ENCODE measurements at regions not wholly inside any gene's neighbourhood (a gene's known extent, or its start where the extent isn't known, plus 50 kb on each side); places are given as distances from the start of the nearest gene placed in this dataset.

DNA sequence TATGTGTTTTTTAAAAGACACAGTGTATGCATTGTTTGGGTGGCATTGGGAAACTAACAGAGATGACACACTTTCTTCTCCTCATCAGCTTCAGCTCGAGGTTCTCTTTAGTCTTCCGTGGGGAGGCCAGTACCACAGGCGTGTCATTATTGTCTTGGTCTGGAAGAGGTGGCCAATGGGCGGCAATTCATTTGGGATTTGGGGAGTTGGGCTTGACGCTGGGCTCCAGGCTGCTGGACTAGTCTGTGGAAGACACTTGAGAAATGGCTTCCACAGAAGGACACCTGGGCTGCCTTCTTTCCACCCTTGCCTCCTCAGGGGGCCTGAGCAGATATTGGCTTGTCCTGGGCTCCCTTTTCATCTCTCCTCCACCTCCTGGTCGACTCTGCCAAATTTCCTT, 192.2 kb downstream of the SH2D4B start:
- no peak overlapping the region for H3K4me3 ChIP-seq
- no peak overlapping the region for H3K27ac ChIP-seq
- intact Hi-C loops (cut with DNase I; ENCODE audit: low total_unique reads) = no loop called here
- no peaks in the 10 kb centered on the region for H3K36me3 ChIP-seq
- no peak for DNase-seq (ENCODE audit: low spot score in 2 of 2)
- TF ChIP-seq, protein P1, sequence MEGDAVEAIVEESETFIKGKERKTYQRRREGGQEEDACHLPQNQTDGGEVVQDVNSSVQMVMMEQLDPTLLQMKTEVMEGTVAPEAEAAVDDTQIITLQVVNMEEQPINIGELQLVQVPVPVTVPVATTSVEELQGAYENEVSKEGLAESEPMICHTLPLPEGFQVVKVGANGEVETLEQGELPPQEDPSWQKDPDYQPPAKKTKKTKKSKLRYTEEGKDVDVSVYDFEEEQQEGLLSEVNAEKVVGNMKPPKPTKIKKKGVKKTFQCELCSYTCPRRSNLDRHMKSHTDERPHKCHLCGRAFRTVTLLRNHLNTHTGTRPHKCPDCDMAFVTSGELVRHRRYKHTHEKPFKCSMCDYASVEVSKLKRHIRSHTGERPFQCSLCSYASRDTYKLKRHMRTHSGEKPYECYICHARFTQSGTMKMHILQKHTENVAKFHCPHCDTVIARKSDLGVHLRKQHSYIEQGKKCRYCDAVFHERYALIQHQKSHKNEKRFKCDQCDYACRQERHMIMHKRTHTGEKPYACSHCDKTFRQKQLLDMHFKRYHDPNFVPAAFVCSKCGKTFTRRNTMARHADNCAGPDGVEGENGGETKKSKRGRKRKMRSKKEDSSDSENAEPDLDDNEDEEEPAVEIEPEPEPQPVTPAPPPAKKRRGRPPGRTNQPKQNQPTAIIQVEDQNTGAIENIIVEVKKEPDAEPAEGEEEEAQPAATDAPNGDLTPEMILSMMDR (IDR thresholded peaks at IDR 0.05) = no peak
- TF ChIP-seq POLR2A (IDR thresholded peaks at IDR 0.05) (no peak), POLR2AphosphoS5 (IDR thresholded peaks at IDR 0.05) (no peak)
- H3K4me1 ChIP-seq = no peaks in the 10 kb centered on the region
- no peaks in the 10 kb centered on the region for H3K9me3 ChIP-seq
- H3K27me3 ChIP-seq = no peaks in the 10 kb centered on the region

GRCh38 chr10:80730522-80730921, 192.8 kb downstream of the SH2D4B start:
- TF ChIP-seq POLR2A (IDR thresholded peaks at IDR 0.05) (no peak), POLR2AphosphoS5 (IDR thresholded peaks at IDR 0.05) (no peak)
- TF ChIP-seq, protein P1 (IDR thresholded peaks at IDR 0.05) = no peak
- H3K36me3 ChIP-seq = no peaks in the 10 kb centered on the region
- no peak overlapping the region for H3K4me3 ChIP-seq

DNA sequence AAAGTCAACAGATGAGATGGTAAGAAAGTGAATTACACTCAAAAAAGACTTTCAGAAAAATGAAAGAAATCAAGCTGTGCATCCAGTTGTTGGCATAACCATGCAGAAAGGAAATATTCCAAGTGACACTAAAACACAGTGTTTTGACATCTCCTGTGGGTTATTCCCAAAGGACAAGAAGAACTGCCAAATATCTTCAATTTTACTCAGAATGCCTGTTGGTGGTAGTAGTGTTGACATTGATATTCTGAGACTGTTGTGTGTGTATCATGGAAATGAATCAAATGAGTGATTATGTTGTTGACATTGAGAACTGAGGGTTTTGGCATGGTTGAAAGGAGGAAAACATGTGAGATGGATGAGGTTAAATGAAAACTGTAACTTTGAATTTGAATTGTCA, 196.9 kb downstream of the SH2D4B start:
- Histone ChIP-seq H3K27ac (no peak overlapping the region), H3K4me3 (no peak overlapping the region), H3K9me3 (no peaks in the 10 kb centered on the region), H3K36me3 (no peaks in the 10 kb centered on the region), H3K4me1 (no peaks in the 10 kb centered on the region), H3K27me3 (no peaks in the 10 kb centered on the region)
- TF ChIP-seq, protein P1 (IDR thresholded peaks at IDR 0.05) = no peak
- TF ChIP-seq POLR2A (IDR thresholded peaks at IDR 0.05) = no peak
- TF ChIP-seq POLR2AphosphoS5 (IDR thresholded peaks at IDR 0.05) = no peak
- DNase-seq (ENCODE audit: low spot score in 2 of 2) = no peak
- intact Hi-C loops (cut with DNase I; ENCODE audit: low total_unique reads) = no loop called here

More at GRCh38 chr10:80730522-80730921, 192.8 kb downstream of the SH2D4B start:
- Histone ChIP-seq H3K4me1 (no peaks in the 10 kb centered on the region), H3K27me3 (no peaks in the 10 kb centered on the region), H3K9me3 (no peaks in the 10 kb centered on the region), H3K27ac (no peak overlapping the region)
- intact Hi-C loops (cut with DNase I; ENCODE audit: low total_unique reads) = no loop called here
- DNase-seq (ENCODE audit: low spot score in 2 of 2) = no peak

DNA sequence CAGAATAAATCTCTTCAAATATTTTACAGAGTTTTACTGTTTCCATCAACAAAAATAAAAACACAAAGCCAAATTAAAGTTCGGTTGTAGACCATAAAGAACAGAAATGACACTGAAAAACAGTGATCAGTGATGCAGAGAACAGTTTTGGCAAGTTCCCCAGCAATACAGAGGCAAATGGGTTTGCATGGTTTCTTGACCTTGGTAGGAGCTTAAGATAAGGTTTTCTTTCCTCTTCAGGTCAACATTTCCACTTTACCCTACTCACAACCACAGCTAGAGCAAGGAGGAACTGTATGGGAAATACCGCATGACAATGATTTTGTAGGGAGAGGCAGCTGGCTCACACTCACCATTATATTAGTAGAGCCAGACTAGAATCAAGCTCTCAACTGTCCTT, 199.5 kb downstream of the SH2D4B start:
- TF ChIP-seq, protein P1 (IDR thresholded peaks at IDR 0.05) = no peak
- TF ChIP-seq POLR2A (IDR thresholded peaks at IDR 0.05) (no peak), POLR2AphosphoS5 (IDR thresholded peaks at IDR 0.05) (no peak)
- DNase-seq (ENCODE audit: low spot score in 2 of 2) = no peak
- Histone ChIP-seq H3K36me3 (no peaks in the 10 kb centered on the region), H3K4me3 (no peak overlapping the region), H3K27ac (no peak overlapping the region), H3K4me1 (no peaks in the 10 kb centered on the region), H3K9me3 (no peaks in the 10 kb centered on the region), H3K27me3 (no peaks in the 10 kb centered on the region)
- intact Hi-C loops (cut with DNase I; ENCODE audit: low total_unique reads) = no loop called here

- DNase-seq (ENCODE audit: low spot score in 2 of 2) = no peak
- Histone ChIP-seq H3K9me3 (no peaks in the 10 kb centered on the region), H3K27me3 (no peaks in the 10 kb centered on the region), H3K4me3 (no peak overlapping the region), H3K4me1 (no peaks in the 10 kb centered on the region), H3K36me3 (no peaks in the 10 kb centered on the region), H3K27ac (no peak overlapping the region)
- no peak for TF ChIP-seq POLR2AphosphoS5 (IDR thresholded peaks at IDR 0.05)
- TF ChIP-seq POLR2A (IDR thresholded peaks at IDR 0.05) = no peak
- TF ChIP-seq, protein P1 (IDR thresholded peaks at IDR 0.05) = no peak
- intact Hi-C loops (cut with DNase I; ENCODE audit: low total_unique reads) = no loop called here
Measured at GRCh38 chr10:80739328-80739727, 201.6 kb downstream of the SH2D4B start.

Measured in breast epithelium (tissue), 4 donors.